NCI-H345 treated with DMSO at 0.1 percent for 48 hours (cell line): ENCODE measurements at regions not wholly inside any gene's neighbourhood (a gene's known extent, or its start where the extent isn't known, plus 50 kb on each side); places are given as distances from the start of the nearest gene placed in this dataset.

Experiments used
- DNase-seq: peaks from one replicate; lab custom pipeline; 2025; ENCODE audit not compliant: unreplicated experiment; lab: John Stamatoyannopoulos, UW

DNA sequence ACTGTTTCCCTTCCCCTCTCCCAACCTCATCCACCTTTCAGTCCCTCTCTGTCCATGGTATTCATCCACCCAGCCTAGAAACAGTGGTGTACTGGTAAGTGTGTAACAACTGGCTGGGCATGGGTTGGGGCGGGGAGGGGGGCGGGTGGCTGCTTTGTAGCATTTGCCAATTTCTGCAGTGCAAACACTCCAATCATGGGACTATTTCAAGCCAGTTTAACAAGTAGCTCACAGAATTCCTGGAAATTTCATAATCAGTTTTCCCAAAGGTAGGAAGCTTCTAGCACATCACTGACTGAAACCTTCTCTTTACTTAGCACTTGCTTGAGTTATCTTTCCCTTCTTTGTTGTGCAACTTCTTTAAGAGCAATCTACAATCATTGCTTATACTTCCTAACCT lies 100.8 kb upstream of the WASF3 start:
- DNase-seq: no peak

DNA sequence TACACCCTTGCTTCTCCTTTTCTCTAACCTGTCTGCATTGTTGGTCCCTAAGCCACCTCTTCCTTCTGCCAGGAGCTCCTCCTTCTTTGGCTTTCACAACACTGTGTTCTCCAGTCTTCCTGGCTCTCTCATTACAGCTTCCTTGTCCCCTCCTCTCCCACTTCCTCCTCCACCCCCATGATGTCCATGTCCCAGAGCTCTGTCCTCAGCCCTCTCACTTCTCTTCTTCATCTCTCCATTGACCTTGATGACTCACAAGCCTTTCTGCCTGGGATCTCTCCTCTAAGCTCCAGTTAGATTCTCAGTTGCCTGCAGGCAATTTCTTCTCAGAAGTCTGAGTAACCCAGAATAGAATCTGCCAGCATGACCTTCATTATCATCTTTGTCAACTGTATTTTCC lies 100.3 kb upstream of the WASF3 start:
- no peak for DNase-seq

- DNase-seq: no peak
These were observed 99.2 kb upstream of the WASF3 start for GRCh38 chr13:26458196-26458749.

GRCh38 chr13:26459276-26460131 lies 98.0 kb upstream of the WASF3 start:
- DNase-seq: no peak

DNA sequence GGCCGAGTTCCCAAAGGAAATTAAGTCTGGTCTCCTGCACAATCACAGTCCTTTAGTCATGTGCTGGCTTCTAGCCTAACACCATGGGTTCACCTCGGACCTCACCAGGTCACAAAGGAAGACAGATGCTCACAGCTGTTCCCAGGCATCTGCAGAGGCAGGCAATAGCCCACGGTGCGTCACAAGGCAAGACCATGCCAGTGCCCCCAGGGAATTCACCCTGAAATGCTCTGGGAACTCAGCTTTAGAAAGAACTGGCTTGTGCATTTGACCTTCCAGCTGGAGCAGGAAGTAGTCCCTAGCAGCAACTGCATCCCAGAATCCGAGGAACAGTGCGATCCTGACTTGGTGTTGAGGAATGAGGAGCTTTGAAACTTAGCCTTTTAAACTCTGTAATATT lies 96.8 kb upstream of the WASF3 start:
- DNase-seq: no peak

GRCh38 chr13:26463296-26463695 lies 94.2 kb upstream of the WASF3 start:
- DNase-seq: no peak

DNA sequence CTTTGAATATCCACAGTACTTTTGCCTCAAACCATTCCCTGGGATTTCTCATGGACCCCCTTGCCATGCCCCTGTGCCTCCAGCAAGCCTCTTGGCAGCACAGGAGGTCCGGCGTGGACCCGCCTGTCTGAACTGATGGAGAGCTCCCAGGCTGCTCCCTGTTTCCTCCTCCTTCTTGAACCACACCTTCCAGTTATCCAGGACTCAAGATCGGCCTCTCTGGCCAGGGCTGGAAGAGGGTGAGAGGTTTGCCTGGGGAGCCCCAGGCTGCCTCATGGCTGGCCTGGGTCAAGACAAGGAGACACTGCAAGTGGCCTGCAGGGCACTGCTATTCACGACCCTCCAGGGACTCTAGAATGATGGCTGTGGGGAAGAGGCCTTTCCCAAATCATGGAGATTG lies 93.6 kb upstream of the WASF3 start:
- DNase-seq: no peak

GRCh38 chr13:26465514-26465913 lies 92.0 kb upstream of the WASF3 start:
- DNase-seq: no peak

GRCh38 chr13:26465954-26466353 lies 91.5 kb upstream of the WASF3 start:
- DNase-seq: no peak

DNA sequence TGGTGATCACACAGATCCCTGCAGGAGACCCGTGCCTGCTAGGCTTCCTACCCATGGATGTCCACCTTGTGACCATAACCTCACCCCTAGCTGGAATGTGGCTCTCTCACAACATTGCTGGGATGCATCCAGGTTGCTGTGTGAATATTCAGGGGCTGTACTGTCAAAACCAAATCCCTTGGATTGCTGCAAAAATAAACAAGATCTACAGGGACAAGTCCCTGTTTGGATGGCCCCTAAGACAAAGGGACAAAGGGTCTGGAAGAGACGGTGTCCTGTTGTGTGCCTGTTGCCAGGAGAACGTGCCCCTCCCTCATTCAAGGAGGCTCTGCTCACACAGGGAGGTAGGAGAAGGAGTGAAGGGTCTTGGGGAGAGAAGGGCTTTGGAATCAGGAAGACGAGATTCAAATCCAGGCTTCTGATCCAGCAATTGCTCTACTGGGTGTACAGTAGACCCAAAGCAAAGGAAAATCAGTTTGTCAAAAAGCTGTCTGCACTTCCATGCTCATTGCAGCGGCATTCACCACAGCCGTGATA lies 89.2 kb upstream of the WASF3 start:
- no peak for DNase-seq

DNA sequence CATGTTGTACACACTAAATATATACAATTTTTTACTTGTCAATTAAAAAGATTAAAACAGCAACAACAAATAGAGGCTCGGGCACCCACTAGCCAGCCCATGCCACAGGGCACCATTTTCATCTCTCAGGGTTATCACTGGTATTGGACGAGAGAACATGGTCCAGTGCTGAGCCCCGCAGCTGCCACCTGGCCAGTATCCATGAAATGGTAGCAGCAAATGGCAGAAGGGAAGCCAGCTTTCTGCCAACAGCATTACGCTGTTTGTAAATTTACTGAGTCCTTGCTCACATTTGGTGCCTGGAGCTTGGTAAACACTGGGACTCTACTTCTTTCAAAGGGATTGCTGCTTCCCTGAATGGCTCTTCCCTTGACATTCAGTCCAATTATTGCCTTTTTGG lies 87.9 kb upstream of the WASF3 start:
- no peak for DNase-seq

DNA sequence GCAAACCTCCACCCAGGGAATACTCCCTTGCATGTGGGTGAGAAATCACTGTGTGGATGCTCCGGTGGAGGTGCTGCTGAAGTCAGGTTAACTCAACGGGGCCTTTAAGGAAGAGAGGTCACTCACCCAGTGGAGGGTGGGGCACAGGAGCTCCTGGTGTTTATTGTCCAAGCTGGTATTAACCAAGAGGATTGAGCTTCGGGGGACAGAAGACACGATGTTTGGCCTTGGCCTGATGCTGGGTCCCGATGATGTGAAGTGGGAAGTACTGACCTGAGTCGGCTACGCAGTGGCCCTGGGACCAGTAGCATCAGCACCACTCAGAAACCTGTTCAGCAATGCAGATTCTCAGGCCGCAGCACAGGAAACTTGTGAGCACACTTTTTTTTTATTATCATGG lies 85.7 kb upstream of the WASF3 start:
- DNase-seq: no peak

GRCh38 chr13:26473571-26474230 lies 83.8 kb upstream of the WASF3 start:
- peak; percentile 32 for DNase-seq

- DNase-seq: no peak
These were observed 83.2 kb upstream of the WASF3 start for GRCh38 chr13:26474286-26474685.

GRCh38 chr13:26475176-26476110 lies 82.0 kb upstream of the WASF3 start:
- no peak for DNase-seq

GRCh38 chr13:26476111-26476781 lies 81.2 kb upstream of the WASF3 start:
- DNase-seq: no peak

DNA sequence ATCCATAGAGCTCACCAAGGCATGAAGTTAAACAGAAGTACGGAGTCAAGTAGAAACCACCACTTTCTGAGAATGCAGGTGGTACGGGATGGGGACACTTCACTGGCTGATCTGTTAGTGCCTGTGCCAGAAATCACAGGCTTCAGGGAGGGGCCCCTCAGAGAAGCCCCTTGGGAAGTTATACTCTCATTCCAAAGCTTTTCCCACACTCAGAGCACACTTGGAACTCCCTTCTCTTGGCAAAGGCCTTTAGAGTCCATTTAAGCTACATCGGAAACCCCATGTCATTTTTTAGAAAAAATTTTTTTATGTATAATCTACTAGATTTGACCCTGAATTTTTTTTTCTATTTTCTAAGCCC lies 80.7 kb upstream of the WASF3 start:
- no peak for DNase-seq

DNA sequence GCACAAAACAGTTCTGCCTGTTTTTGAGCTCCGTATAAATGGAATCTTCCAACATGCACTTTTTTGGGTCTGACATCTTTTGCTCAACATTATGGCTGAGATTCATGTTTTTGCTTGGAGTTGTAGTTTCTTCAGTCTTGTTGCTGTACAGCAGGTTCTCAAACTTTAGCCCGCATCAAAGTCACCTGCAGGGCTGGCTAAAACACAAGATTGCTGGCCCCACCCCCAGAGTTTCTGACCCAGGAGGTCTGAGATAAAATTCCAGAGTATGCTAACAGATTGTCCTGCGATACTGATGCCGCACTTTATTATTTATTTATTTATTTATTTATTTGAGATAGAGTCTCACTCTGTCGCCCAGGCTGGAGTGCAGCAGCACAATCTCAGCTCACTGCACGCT lies 79.8 kb upstream of the WASF3 start:
- DNase-seq: no peak

- no peak for DNase-seq
These were observed 77.1 kb upstream of the WASF3 start for GRCh38 chr13:26480246-26480855.
